ENCODE measurements at regions not wholly inside any gene's neighbourhood (a gene's known extent, or its start where the extent isn't known, plus 50 kb on each side); places are given as distances from the start of the nearest gene placed in this dataset.

- 49% methylated on average over 8 of the region's 8 CpGs for WGBS (ENCODE audit: insufficient coverage, insufficient replicate concordance, low lambda C conversion rate, missing lambda C conversion rate)
- POLR2A ChIA-PET: no interaction called here
Observed at GRCh38 chr20:4522310-4522709, 163.9 kb upstream of the PRNP start.

More at GRCh38 chr20:4522310-4522709, 163.9 kb upstream of the PRNP start:
- BruUV-seq (replicated peaks): no TSS peak
- no peaks in the 10 kb centered on the region for H3K9me3 ChIP-seq (replicated peaks; ENCODE audit: control insufficient read depth, insufficient read depth, low read length)
- SMC1A ChIA-PET (ENCODE audit: uncharacterized antibody, unreplicated experiment): no interaction called here
- in situ Hi-C loops (cut with MboI) (no loop called here), intact Hi-C loops (cut with micrococcal nuclease; ENCODE audit: unreplicated experiment) (no loop called here)
- H3K4me1 ChIP-seq (ENCODE audit: control insufficient read depth, insufficient read depth, low read length): no peaks in the 10 kb centered on the region
- TF ChIP-seq ZNF207 (IDR thresholded peaks at IDR 0.05; ENCODE audit: borderline replicate concordance) (no peak), RFX5 (IDR thresholded peaks at IDR 0.05; ENCODE audit: low read depth, low read length) (no peak), HDAC6 (IDR thresholded peaks at IDR 0.05; ENCODE audit: unreplicated experiment) (no peak), NR2F1 (conservative IDR thresholded peaks at IDR 0.05) (no peak), PBX3 (IDR thresholded peaks at IDR 0.05; ENCODE audit: insufficient replicate concordance, low read depth, low read length) (no peak), PAX8 (IDR thresholded peaks at IDR 0.05) (no peak), ZBED1 (IDR thresholded peaks at IDR 0.05; ENCODE audit: borderline replicate concordance) (no peak), HCFC1 (IDR thresholded peaks at IDR 0.05; ENCODE audit: low read length) (no peak), EZH2 (IDR thresholded peaks at IDR 0.05; ENCODE audit: borderline replicate concordance, control insufficient read depth, low read depth, low read length) (no peak), NFYA (IDR thresholded peaks at IDR 0.05; ENCODE audit: borderline replicate concordance, low read depth, low read length) (no peak), SUZ12 (IDR thresholded peaks at IDR 0.05; ENCODE audit: unreplicated experiment) (no peak), TAF1 (IDR thresholded peaks at IDR 0.05; ENCODE audit: borderline replicate concordance, low read depth, low read length) (no peak), EGR1 (IDR thresholded peaks at IDR 0.05; ENCODE audit: borderline replicate concordance in 1 of 2, low read depth in 2 of 2, low read length in 2 of 2) (no peak), MYC (IDR thresholded peaks at IDR 0.05; ENCODE audit: insufficient read depth, insufficient read length, insufficient replicate concordance, low read length, severe bottlenecking) (no peak), WRNIP1 (IDR thresholded peaks at IDR 0.05; ENCODE audit: borderline replicate concordance, low read depth, low read length) (no peak), IRF4 (IDR thresholded peaks at IDR 0.05; ENCODE audit: low read depth, low read length) (no peak)
- TF ChIP-seq, protein P1, sequence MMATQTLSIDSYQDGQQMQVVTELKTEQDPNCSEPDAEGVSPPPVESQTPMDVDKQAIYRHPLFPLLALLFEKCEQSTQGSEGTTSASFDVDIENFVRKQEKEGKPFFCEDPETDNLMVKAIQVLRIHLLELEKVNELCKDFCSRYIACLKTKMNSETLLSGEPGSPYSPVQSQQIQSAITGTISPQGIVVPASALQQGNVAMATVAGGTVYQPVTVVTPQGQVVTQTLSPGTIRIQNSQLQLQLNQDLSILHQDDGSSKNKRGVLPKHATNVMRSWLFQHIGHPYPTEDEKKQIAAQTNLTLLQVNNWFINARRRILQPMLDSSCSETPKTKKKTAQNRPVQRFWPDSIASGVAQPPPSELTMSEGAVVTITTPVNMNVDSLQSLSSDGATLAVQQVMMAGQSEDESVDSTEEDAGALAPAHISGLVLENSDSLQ (IDR thresholded peaks at IDR 0.05): no peak
- TF ChIP-seq, protein P2, sequence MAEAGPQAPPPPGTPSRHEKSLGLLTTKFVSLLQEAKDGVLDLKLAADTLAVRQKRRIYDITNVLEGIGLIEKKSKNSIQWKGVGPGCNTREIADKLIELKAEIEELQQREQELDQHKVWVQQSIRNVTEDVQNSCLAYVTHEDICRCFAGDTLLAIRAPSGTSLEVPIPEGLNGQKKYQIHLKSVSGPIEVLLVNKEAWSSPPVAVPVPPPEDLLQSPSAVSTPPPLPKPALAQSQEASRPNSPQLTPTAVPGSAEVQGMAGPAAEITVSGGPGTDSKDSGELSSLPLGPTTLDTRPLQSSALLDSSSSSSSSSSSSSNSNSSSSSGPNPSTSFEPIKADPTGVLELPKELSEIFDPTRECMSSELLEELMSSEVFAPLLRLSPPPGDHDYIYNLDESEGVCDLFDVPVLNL (IDR thresholded peaks at IDR 0.05; ENCODE audit: low read depth, low read length): no peak
- H3K9ac ChIP-seq (ENCODE audit: control insufficient read depth, insufficient read depth, low read length): no peak overlapping the region
- ATAC-seq (no peak), FAIRE-seq (no peak), DNase-seq (ENCODE audit: low read depth, low spot score) (no peak)
- H2AFZ ChIP-seq (ENCODE audit: control insufficient read depth, low read depth, low read length): no peak overlapping the region
- no peaks in the 10 kb centered on the region for H3K36me3 ChIP-seq (ENCODE audit: control insufficient read depth in 2 of 2, insufficient read depth in 2 of 2, low read length in 1 of 2)
- no peaks in the 10 kb centered on the region for H3K27me3 ChIP-seq (replicated peaks in 1 of 2; ENCODE audit: control insufficient read depth in 2 of 2, insufficient read depth in 2 of 2, low read length in 1 of 2)
- no peak overlapping the region for H3K4me2 ChIP-seq (ENCODE audit: control insufficient read depth, insufficient read depth)
- no peaks in the 10 kb centered on the region for H4K20me1 ChIP-seq (ENCODE audit: control insufficient read depth, insufficient read depth)
- RAD21 ChIA-PET (ENCODE audit: unreplicated experiment): no interaction called here
- no peak overlapping the region for H3K4me3 ChIP-seq
- CTCF ChIA-PET: no interaction called here
- H3K27ac ChIP-seq (ENCODE audit: control insufficient read depth, insufficient read depth): no peak overlapping the region
- no peaks in the 10 kb centered on the region for H3K79me2 ChIP-seq (ENCODE audit: control insufficient read depth, insufficient read depth, low read length)

All from GM12878 (cell line).